HEK293T (cell line): ENCODE measurements at regions not wholly inside any gene's neighbourhood (a gene's known extent, or its start where the extent isn't known, plus 50 kb on each side); places are given as distances from the start of the nearest gene placed in this dataset.

Source experiments
- CTBP1 ChIP-seq: fragments of 450-650 bp; IDR thresholded peaks from 2 replicates; pipeline ENCODE4 v1.6.1; 2016; ENCODE audit warnings: borderline replicate concordance
- ELF4 ChIP-seq: fragments of 450-650 bp; IDR thresholded peaks from 2 replicates; pipeline ENCODE4 v1.6.1; 2017; ENCODE audit warnings: antibody characterized with exemption
- TF ChIP-seq, protein P1 (sequence below): fragments of 450-650 bp; IDR thresholded peaks from 2 replicates; pipeline ENCODE4 v1.6.1; 2016

DNA sequence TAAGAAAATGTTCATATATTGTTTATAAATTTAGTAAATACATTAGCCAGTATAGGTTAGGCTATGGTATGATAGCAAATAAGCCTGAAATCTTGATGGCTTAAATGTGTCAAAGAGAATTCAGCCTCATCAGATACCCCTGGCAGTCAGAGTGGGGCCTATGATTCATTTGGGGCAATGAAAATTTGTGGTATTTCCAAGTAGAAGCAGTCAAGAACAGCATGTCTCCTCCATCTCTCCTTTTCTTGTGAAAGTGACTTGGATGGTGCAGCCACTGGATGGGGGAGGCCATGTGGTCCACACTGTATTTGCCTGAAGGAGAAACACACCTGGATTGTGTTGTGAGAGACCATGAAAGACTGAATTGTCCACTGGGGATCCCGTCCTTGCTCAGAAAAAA, 82.7 kb downstream of the DLEU7 start:
- TF ChIP-seq CTBP1 (no peak), ELF4 (no peak)
- TF ChIP-seq, protein P1, sequence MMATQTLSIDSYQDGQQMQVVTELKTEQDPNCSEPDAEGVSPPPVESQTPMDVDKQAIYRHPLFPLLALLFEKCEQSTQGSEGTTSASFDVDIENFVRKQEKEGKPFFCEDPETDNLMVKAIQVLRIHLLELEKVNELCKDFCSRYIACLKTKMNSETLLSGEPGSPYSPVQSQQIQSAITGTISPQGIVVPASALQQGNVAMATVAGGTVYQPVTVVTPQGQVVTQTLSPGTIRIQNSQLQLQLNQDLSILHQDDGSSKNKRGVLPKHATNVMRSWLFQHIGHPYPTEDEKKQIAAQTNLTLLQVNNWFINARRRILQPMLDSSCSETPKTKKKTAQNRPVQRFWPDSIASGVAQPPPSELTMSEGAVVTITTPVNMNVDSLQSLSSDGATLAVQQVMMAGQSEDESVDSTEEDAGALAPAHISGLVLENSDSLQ = no peak
